B cell (primary cell): ENCODE measurements at regions not wholly inside any gene's neighbourhood (a gene's known extent, or its start where the extent isn't known, plus 50 kb on each side); places are given as distances from the start of the nearest gene placed in this dataset.

ENCODE experiments used
- ATAC-seq: fragments of 200-7000 bp; cut with Tn5 transposase; one replicate; pipeline ENCODE4 v1.10.0; 2021; ENCODE audit warnings: low read depth, mild to moderate bottlenecking, moderate number of reproducible peaks, moderate library complexity
- CTCF ChIA-PET: fragments of 350-600 bp; sonication (Branson Sonifier 250); formaldehyde crosslinking; loops from one replicate; lab custom pipeline; 2021; ENCODE audit warnings: antibody characterized with exemption, inconsistent platforms; lab: Charles Lee
- POLR2A ChIA-PET: fragments of 350-600 bp; sonication (Branson Sonifier 250); formaldehyde crosslinking; loops from one replicate; lab custom pipeline; 2021; ENCODE audit warnings: antibody characterized with exemption; lab: Charles Lee
- DNase-seq: peaks from one replicate; pipeline ENCODE4 v3.0.0; 2013
- H2AFZ ChIP-seq: 2 replicates; pipeline ENCODE4 v1.6.1; 2012; ENCODE audit warnings: mild to moderate bottlenecking, low read depth, low read length; ENCODE audit not compliant: insufficient read depth, poor library complexity, severe bottlenecking
- H3K27ac ChIP-seq, 2 donors: 1 replicate in 1 of 2; 2 replicates in 1 of 2; pipeline ENCODE4 v1.5.1; 2012 to 2013; ENCODE audit warnings: low read length in 2 of 2, mild to moderate bottlenecking in 2 of 2, moderate library complexity in 1 of 2
- H3K27me3 ChIP-seq, 4 experiments: fragments of 200-600 bp in 1 of 4; sonication (generic) in 1 of 4; replicated peaks in 1 of 4; 1 replicate in 2 of 4; 2 replicates in 2 of 4; pipeline versions ENCODE4 v1.6.1 to v1.7.0; 2013 to 2016; ENCODE audit warnings: low read length in 3 of 4, mild to moderate bottlenecking in 2 of 4, mixed read lengths in 1 of 4, moderate library complexity in 1 of 4; ENCODE audit not compliant: insufficient read depth in 4 of 4, control insufficient read depth in 3 of 4; ENCODE audit errors: control extremely low read depth in 1 of 4
- H3K36me3 ChIP-seq, 2 experiments: replicated peaks in 1 of 2; 1 replicate in 1 of 2; 2 replicates in 1 of 2; pipeline versions ENCODE4 v1.6.1 to v1.7.1; 2013; ENCODE audit warnings: low read length in 1 of 2; ENCODE audit not compliant: insufficient read depth in 2 of 2, control insufficient read depth in 1 of 2; ENCODE audit errors: control extremely low read depth in 1 of 2, extremely low read depth in 1 of 2
- H3K4me1 ChIP-seq, 2 donors: fragments of 200-600 bp in 1 of 2; sonication (generic) in 1 of 2; 1 replicate in 1 of 2; 2 replicates in 1 of 2; pipeline versions ENCODE4 v1.5.1 to v1.6.1; 2013 to 2017; ENCODE audit warnings: low read length in 2 of 2; ENCODE audit not compliant: control insufficient read depth in 2 of 2, insufficient read depth in 2 of 2
- H3K4me2 ChIP-seq: replicated peaks from 2 replicates; pipeline ENCODE3; 2012; ENCODE audit warnings: mild to moderate bottlenecking, low read depth, low read length; ENCODE audit not compliant: poor library complexity, severe bottlenecking
- H3K4me3 ChIP-seq, 5 experiments: fragments of 200-600 bp in 1 of 5; sonication (generic) in 1 of 5; 1 replicate in 3 of 5; 2 replicates in 2 of 5; pipeline versions ENCODE4 v1.5.1 to v1.7.0; 2011 to 2016; ENCODE audit warnings: low read length in 4 of 5, mild to moderate bottlenecking in 4 of 5, low read depth in 2 of 5, control low read depth in 1 of 5, moderate library complexity in 1 of 5; ENCODE audit not compliant: insufficient read depth in 1 of 5; ENCODE audit errors: control extremely low read depth in 1 of 5, extremely low read depth in 1 of 5
- H3K79me2 ChIP-seq: fragments of 200-600 bp; sonication (generic); one replicate; pipeline ENCODE4 v1.6.0; 2016; ENCODE audit warnings: low read length; ENCODE audit not compliant: control insufficient read depth, insufficient read depth
- H3K9ac ChIP-seq: fragments of 200-600 bp; sonication (generic); 2 replicates; pipeline ENCODE4 v1.6.1; 2017; ENCODE audit warnings: mild to moderate bottlenecking, low read length, moderate library complexity
- H3K9me3 ChIP-seq, 3 donors: one replicate each; pipeline versions ENCODE4 v1.6.1 to v1.7.1; 2013; ENCODE audit warnings: low read length in 2 of 3; ENCODE audit not compliant: control insufficient read depth in 2 of 3, insufficient read depth in 1 of 3; ENCODE audit errors: control extremely low read depth in 1 of 3
- H4K20me1 ChIP-seq: 2 replicates; pipeline ENCODE4 v1.6.0; 2012; ENCODE audit warnings: mild to moderate bottlenecking, low read length; ENCODE audit not compliant: insufficient read depth, control insufficient read depth, poor library complexity, severe bottlenecking
- H3K27ac Mint-ChIP-seq: one replicate; pipeline ENCODE4 v1.8.0; 2021; ENCODE audit warnings: mixed read lengths
- H3K27me3 Mint-ChIP-seq: one replicate; pipeline ENCODE4 v1.8.0; 2021; ENCODE audit warnings: mixed read lengths
- H3K4me1 Mint-ChIP-seq: one replicate; pipeline ENCODE4 v1.8.0; 2021; ENCODE audit warnings: mixed read lengths
- H3K4me3 Mint-ChIP-seq: one replicate; pipeline ENCODE4 v1.8.0; 2021; ENCODE audit warnings: mixed read lengths
- H3K9me3 Mint-ChIP-seq: one replicate; pipeline ENCODE4 v1.8.0; 2022; ENCODE audit warnings: mixed read lengths; ENCODE audit not compliant: insufficient read depth
- EZH2 ChIP-seq: IDR thresholded peaks from 2 replicates; pipeline ENCODE4 v1.6.1; 2012; ENCODE audit warnings: borderline replicate concordance, low read depth, mild to moderate bottlenecking, moderate library complexity, low read length; ENCODE audit not compliant: insufficient read depth, poor library complexity, severe bottlenecking
- WGBS: methylation state at CpG from one replicate; pipeline ENCODE4 v1.1.5; 2013; ENCODE audit warnings: missing lambda C conversion rate; ENCODE audit not compliant: insufficient coverage; 5-methylcytosine and 5-hydroxymethylcytosine counted together
- intact Hi-C: fragments of 100-400 bp; cut with micrococcal nuclease; formaldehyde crosslinking; loops from one replicate; pipeline ENCODE4 v1.10.0; 2022
- TF ChIP-seq, protein P1 (sequence below): fragments of 200-600 bp; IDR thresholded peaks from one replicate; pipeline ENCODE4 v1.8.0; 2022; ENCODE audit warnings: antibody characterized with exemption, mild to moderate bottlenecking

DNA sequence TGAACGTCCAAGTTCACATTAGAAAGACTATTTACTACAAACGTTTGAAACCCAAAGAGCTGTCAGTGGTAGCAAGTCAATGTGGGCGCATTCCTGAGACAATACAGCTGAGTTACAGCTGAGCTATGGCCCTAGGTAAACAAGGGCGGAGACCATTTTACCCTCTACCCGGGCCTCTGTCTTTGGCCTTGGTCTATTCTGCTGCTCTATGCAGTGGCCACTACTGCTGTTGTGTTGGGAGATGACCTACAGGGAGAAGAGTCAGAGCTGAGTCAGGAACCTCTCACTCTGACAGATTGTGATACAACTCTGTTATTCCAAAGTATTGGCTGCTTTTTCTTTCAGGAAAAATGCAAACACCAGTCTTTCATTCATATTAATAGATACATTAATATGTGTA lies 700.6 kb downstream of the SEMA5A start:
- CTCF ChIA-PET = no interaction called here
- no peak for TF ChIP-seq EZH2
- TF ChIP-seq, protein P1, sequence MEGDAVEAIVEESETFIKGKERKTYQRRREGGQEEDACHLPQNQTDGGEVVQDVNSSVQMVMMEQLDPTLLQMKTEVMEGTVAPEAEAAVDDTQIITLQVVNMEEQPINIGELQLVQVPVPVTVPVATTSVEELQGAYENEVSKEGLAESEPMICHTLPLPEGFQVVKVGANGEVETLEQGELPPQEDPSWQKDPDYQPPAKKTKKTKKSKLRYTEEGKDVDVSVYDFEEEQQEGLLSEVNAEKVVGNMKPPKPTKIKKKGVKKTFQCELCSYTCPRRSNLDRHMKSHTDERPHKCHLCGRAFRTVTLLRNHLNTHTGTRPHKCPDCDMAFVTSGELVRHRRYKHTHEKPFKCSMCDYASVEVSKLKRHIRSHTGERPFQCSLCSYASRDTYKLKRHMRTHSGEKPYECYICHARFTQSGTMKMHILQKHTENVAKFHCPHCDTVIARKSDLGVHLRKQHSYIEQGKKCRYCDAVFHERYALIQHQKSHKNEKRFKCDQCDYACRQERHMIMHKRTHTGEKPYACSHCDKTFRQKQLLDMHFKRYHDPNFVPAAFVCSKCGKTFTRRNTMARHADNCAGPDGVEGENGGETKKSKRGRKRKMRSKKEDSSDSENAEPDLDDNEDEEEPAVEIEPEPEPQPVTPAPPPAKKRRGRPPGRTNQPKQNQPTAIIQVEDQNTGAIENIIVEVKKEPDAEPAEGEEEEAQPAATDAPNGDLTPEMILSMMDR = no peak

DNA sequence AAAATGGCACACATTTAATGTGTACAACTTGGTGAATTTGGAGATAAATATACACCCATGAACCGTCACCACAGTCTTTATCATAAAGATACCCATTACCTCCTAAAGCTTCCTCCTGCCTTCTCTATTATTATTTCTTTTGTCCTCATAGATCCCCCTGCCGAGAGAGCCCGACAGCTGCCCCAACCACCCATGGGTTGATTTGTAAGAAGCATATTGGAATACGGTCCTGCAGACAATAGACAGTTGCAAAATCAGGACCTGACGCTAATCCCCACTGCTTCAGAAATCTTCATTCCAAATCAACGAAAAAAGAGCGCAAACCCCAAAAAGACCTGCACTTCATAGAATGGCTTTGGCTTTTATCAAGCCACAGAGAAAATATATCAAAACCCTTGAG lies 697.5 kb downstream of the SEMA5A start:
- CTCF ChIA-PET = no interaction called here
- H3K4me1 ChIP-seq = no peaks in the 10 kb centered on the region

More for the DNA sequence above, 700.6 kb downstream of the SEMA5A start:
- Histone ChIP-seq H3K9me3 (peaks cover 0 to 22% (median 0%) of the 10 kb centered on the region in 3 donors), H2AFZ (no peak overlapping the region), H3K4me3 (no peak overlapping the region), H3K4me1 (no peaks in the 10 kb centered on the region), H3K36me3 (no peaks in the 10 kb centered on the region), H4K20me1 (no peaks in the 10 kb centered on the region), H3K9ac (no peak overlapping the region), H3K79me2 (no peaks in the 10 kb centered on the region), H3K4me2 (no peak overlapping the region), H3K27ac (no peak overlapping the region), H3K27me3 (no peaks in the 10 kb centered on the region)
- Mint-ChIP-seq H3K4me3 (no peak overlapping the region), H3K27ac (no peak overlapping the region), H3K9me3 (peaks cover 2% of the 10 kb centered on the region), H3K4me1 (no peaks in the 10 kb centered on the region), H3K27me3 (no peaks in the 10 kb centered on the region)
- POLR2A ChIA-PET = no interaction called here
- DNase-seq (no peak), ATAC-seq (no peak)
- intact Hi-C loops = no loop called here
- WGBS = 89% methylated on average over 4 of the region's 5 CpGs

More for the DNA sequence above, 697.5 kb downstream of the SEMA5A start:
- H3K4me3 ChIP-seq = no peak overlapping the region
- no peak for ATAC-seq
- intact Hi-C loops = no loop called here
- H3K9me3 ChIP-seq = peaks cover 0 to 3% (median 0%) of the 10 kb centered on the region in 3 donors
- no peak overlapping the region for H3K4me3 Mint-ChIP-seq
- no peak overlapping the region for H3K27ac Mint-ChIP-seq
- no peak overlapping the region for H3K4me2 ChIP-seq
- POLR2A ChIA-PET = no interaction called here
- TF ChIP-seq, protein P1 = no peak
- H3K27me3 Mint-ChIP-seq = no peaks in the 10 kb centered on the region
- WGBS = 87% methylated on average over 6 of the region's 7 CpGs
- H3K36me3 ChIP-seq = no peaks in the 10 kb centered on the region
- no peaks in the 10 kb centered on the region for H3K9me3 Mint-ChIP-seq
- no peak overlapping the region for H2AFZ ChIP-seq
- H4K20me1 ChIP-seq = no peaks in the 10 kb centered on the region
- no peaks in the 10 kb centered on the region for H3K4me1 Mint-ChIP-seq
- no peaks in the 10 kb centered on the region for H3K79me2 ChIP-seq
- no peak overlapping the region for H3K9ac ChIP-seq
- H3K27me3 ChIP-seq = no peaks in the 10 kb centered on the region
- no peak overlapping the region for H3K27ac ChIP-seq
- no peak for DNase-seq
